ENCODE measurements at regions not wholly inside any gene's neighbourhood (a gene's known extent, or its start where the extent isn't known, plus 50 kb on each side); places are given as distances from the start of the nearest gene placed in this dataset.

GRCh38 chr15:97224191-97224641 is 736.3 kb upstream of the ARRDC4 start:
- TF ChIP-seq CTCF (IDR thresholded peaks at IDR 0.05) (no peak), POLR2AphosphoS5 (IDR thresholded peaks at IDR 0.05) (no peak)

All from prostate gland (tissue), 2 donors.